Mesodermal cell (in vitro differentiated cells): ENCODE measurements at regions not wholly inside any gene's neighbourhood (a gene's known extent, or its start where the extent isn't known, plus 50 kb on each side); places are given as distances from the start of the nearest gene placed in this dataset.

Source experiments
- H3K27ac ChIP-seq: 2 replicates; pipeline ENCODE4 v1.7.0; 2013; ENCODE audit warnings: mild to moderate bottlenecking, low read depth, low read length, moderate library complexity; ENCODE audit not compliant: severe bottlenecking
- H3K36me3 ChIP-seq: 2 replicates; pipeline ENCODE4 v1.7.1; 2013; ENCODE audit warnings: mild to moderate bottlenecking, low read length, moderate library complexity; ENCODE audit not compliant: control insufficient read depth, insufficient read depth
- H3K4me1 ChIP-seq: one replicate; pipeline ENCODE4 v1.7.1; 2013; ENCODE audit warnings: mild to moderate bottlenecking, low read length; ENCODE audit not compliant: insufficient read depth, control insufficient read depth, poor library complexity, severe bottlenecking
- H3K4me3 ChIP-seq: 2 replicates; pipeline ENCODE4 v1.7.0; 2013; ENCODE audit warnings: low read length, control low read depth, mild to moderate bottlenecking; ENCODE audit not compliant: insufficient read depth, poor library complexity, severe bottlenecking; ENCODE audit errors: extremely low read depth
- H3K9me3 ChIP-seq: 2 replicates; pipeline ENCODE4 v1.7.1; 2013; ENCODE audit warnings: mild to moderate bottlenecking, low read length, moderate library complexity; ENCODE audit not compliant: control insufficient read depth
- WGBS, 2 experiments: methylation state at CpG; one replicate each; pipeline ENCODE4 v1.1.5; 2013; ENCODE audit warnings: missing lambda C conversion rate in 2 of 2; ENCODE audit not compliant: insufficient coverage in 2 of 2; 5-methylcytosine and 5-hydroxymethylcytosine counted together

GRCh38 chr16:16871196-16871595, 492.3 kb downstream of the NPIPA7 start:
- no peak overlapping the region for H3K4me3 ChIP-seq
- no peaks in the 10 kb centered on the region for H3K9me3 ChIP-seq
- 75 to 86% methylated on average over 8 of the region's 9 CpGs for WGBS, 2 experiments
- H3K36me3 ChIP-seq, result no peaks in the 10 kb centered on the region
- H3K27ac ChIP-seq, result no peak overlapping the region
- H3K4me1 ChIP-seq, result no peaks in the 10 kb centered on the region

- H3K4me1 ChIP-seq, result no peaks in the 10 kb centered on the region
- H3K9me3 ChIP-seq, result no peaks in the 10 kb centered on the region
- no peak overlapping the region for H3K27ac ChIP-seq
- H3K4me3 ChIP-seq, result no peak overlapping the region
- no peaks in the 10 kb centered on the region for H3K36me3 ChIP-seq
- 100% methylated on average over 1 of the region's 2 CpGs; no CpG with 5 or more reads in 1 of the 2 experiments for WGBS, 2 experiments
These were observed 498.1 kb downstream of the NPIPA7 start for GRCh38 chr16:16877061-16877460.

GRCh38 chr16:16879567-16880251, 500.8 kb downstream of the NPIPA7 start:
- no peaks in the 10 kb centered on the region for H3K9me3 ChIP-seq
- no peaks in the 10 kb centered on the region for H3K36me3 ChIP-seq
- H3K4me1 ChIP-seq, result no peaks in the 10 kb centered on the region
- 89 to 91% methylated on average over 3 to 5 of the region's 8 CpGs for WGBS, 2 experiments
- no peak overlapping the region for H3K27ac ChIP-seq
- H3K4me3 ChIP-seq, result no peak overlapping the region

- Histone ChIP-seq H3K27ac (no peak overlapping the region), H3K36me3 (no peaks in the 10 kb centered on the region)
These were observed 502.9 kb downstream of the NPIPA7 start for GRCh38 chr16:16881814-16882213.

GRCh38 chr16:16882766-16883165, 503.8 kb downstream of the NPIPA7 start:
- 90% methylated on average over 3 of the region's 3 CpGs; no CpG with 5 or more reads in 1 of the 2 experiments for WGBS, 2 experiments
- Histone ChIP-seq H3K4me3 (no peak overlapping the region), H3K36me3 (no peaks in the 10 kb centered on the region), H3K9me3 (no peaks in the 10 kb centered on the region), H3K4me1 (no peaks in the 10 kb centered on the region), H3K27ac (no peak overlapping the region)

More at GRCh38 chr16:16881814-16882213, 502.9 kb downstream of the NPIPA7 start:
- Histone ChIP-seq H3K4me3 (no peak overlapping the region), H3K9me3 (no peaks in the 10 kb centered on the region), H3K4me1 (no peaks in the 10 kb centered on the region)
- WGBS, 2 experiments, result 59 to 69% methylated on average over 3 to 4 of the region's 7 CpGs

- WGBS, 2 experiments, result no CpG with 5 or more reads among the region's 1 CpG
- H3K9me3 ChIP-seq, result no peaks in the 10 kb centered on the region
- H3K36me3 ChIP-seq, result no peaks in the 10 kb centered on the region
- no peak overlapping the region for H3K4me3 ChIP-seq
- H3K27ac ChIP-seq, result no peak overlapping the region
- no peaks in the 10 kb centered on the region for H3K4me1 ChIP-seq
These were observed 505.5 kb downstream of the NPIPA7 start for GRCh38 chr16:16884451-16884850.

- Histone ChIP-seq H3K9me3 (no peaks in the 10 kb centered on the region), H3K4me3 (no peak overlapping the region), H3K27ac (no peak overlapping the region), H3K36me3 (no peaks in the 10 kb centered on the region), H3K4me1 (no peaks in the 10 kb centered on the region)
- WGBS, 2 experiments, result 84 to 87% methylated on average over 3 to 4 of the region's 4 CpGs
These were observed 508.3 kb downstream of the NPIPA7 start for GRCh38 chr16:16887193-16887592.

GRCh38 chr16:16890964-16891363, 512.0 kb downstream of the NPIPA7 start:
- Histone ChIP-seq H3K27ac (no peak overlapping the region), H3K36me3 (no peaks in the 10 kb centered on the region), H3K4me3 (no peak overlapping the region), H3K4me1 (no peaks in the 10 kb centered on the region), H3K9me3 (no peaks in the 10 kb centered on the region)
- WGBS, 2 experiments, result 67 to 82% methylated on average over 1 of the region's 2 CpGs

GRCh38 chr16:16904601-16905000, 525.7 kb downstream of the NPIPA7 start:
- WGBS, 2 experiments, result 88% methylated on average over 1 of the region's 1 CpG; no CpG with 5 or more reads in 1 of the 2 experiments

GRCh38 chr16:16905850-16906249, 526.9 kb downstream of the NPIPA7 start:
- H3K36me3 ChIP-seq, result no peaks in the 10 kb centered on the region
- no peaks in the 10 kb centered on the region for H3K9me3 ChIP-seq
- H3K4me1 ChIP-seq, result peaks cover 2% of the 10 kb centered on the region
- H3K27ac ChIP-seq, result no peak overlapping the region
- 73 to 100% methylated on average over 1 of the region's 3 CpGs for WGBS, 2 experiments
- H3K4me3 ChIP-seq, result no peak overlapping the region

More at GRCh38 chr16:16904601-16905000, 525.7 kb downstream of the NPIPA7 start:
- Histone ChIP-seq H3K27ac (no peak overlapping the region), H3K4me3 (no peak overlapping the region), H3K9me3 (no peaks in the 10 kb centered on the region), H3K36me3 (no peaks in the 10 kb centered on the region), H3K4me1 (peaks cover 2% of the 10 kb centered on the region)

- no peak overlapping the region for H3K4me3 ChIP-seq
- H3K9me3 ChIP-seq, result no peaks in the 10 kb centered on the region
- H3K27ac ChIP-seq, result no peak overlapping the region
- no peaks in the 10 kb centered on the region for H3K36me3 ChIP-seq
- peaks cover 2% of the 10 kb centered on the region for H3K4me1 ChIP-seq
These were observed 528.1 kb downstream of the NPIPA7 start for GRCh38 chr16:16907089-16907488.
